Astrocyte of the hippocampus (primary cell): ENCODE measurements at regions not wholly inside any gene's neighbourhood (a gene's known extent, or its start where the extent isn't known, plus 50 kb on each side); places are given as distances from the start of the nearest gene placed in this dataset.

Source experiments
- DNase-seq: peaks from one replicate; pipeline ENCODE4 v3.0.0; 2011; ENCODE audit warnings: low read depth, low spot score

GRCh38 chr11:37786214-37786755 lies 1188.2 kb upstream of the RAG2 start:
- peak; percentile 75 for DNase-seq

DNA sequence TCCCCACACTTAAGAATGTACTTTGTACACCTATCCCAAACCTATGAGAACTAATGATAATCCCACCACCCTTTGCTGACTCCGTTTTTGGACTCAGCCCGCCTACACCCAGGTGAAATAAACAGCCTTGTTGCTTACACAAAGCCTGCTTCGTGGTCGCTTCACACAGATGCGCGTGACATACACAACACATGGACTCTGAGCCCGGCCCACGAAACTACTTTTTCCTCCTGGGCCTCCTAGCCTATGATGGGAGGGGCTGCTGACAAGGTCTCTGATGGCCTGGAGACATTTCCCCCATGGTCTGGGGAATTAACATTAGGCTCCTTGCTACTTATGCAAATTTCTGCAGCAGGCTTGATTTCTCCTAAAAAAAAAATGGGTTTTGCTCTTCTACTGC lies 1176.4 kb upstream of the RAG2 start:
- no peak for DNase-seq

- DNase-seq: no peak
Measured at GRCh38 chr11:37770145-37770544, 1172.1 kb upstream of the RAG2 start.

DNA sequence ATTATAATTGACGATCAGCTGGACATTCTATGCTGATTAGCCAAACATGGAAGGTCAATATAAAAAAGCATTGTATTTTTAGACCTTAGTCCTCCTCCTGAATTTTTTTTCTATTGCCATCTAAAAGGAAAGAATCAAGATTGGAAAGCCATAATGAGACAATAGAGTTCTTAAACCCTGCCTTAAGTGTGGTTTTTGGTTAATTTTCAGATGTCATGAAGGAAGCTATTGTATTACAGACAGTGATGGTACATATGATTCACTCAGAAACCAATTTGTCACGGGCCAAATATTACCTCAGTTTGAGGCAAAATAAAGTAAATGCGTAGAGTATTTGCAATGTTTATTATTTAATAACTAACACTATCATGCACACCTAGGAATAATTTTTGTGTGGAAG lies 1164.0 kb upstream of the RAG2 start:
- no peak for DNase-seq

- no peak for DNase-seq
Measured at GRCh38 chr11:37755521-37755920, 1157.5 kb upstream of the RAG2 start.

- DNase-seq: no peak
Measured at GRCh38 chr11:37748641-37749040, 1150.6 kb upstream of the RAG2 start.

DNA sequence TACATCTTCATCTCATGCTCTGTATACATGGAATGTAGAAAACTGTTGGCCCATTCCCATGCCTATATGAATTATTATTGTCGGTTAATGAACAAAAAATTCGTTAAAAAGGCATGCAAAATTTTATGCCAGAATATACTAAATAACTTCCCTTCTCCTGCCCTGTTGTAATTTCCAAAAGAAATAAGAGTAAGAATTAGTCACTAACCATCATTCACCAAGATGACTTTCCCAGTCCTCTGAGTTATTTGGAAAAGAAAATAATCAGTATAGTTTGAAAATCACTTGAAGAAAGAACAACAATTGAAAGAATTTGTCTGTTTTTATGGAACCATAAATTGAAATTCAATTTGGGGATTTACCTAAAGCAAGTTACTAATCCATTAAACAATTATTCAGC lies 1149.1 kb upstream of the RAG2 start:
- peak; percentile 1 for DNase-seq

DNA sequence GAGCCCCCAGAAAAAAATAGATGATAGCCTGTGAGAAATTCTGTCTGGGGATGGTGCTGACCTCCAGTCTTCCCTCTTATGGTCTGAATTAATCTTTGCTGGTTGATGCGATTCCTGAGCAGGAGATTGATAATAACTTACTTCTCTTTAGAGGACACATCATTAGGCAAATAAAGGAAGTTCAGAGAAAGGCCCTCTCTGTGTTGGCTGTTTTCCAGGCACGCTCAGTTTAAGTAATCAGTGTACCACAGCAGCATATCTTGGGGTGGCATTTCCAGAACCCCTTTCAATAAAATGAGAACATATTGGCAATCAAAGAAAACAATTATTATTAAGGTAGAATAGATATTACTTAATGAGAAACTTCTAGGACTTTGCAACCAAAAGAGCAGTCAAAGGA lies 1129.3 kb upstream of the RAG2 start:
- no peak for DNase-seq

DNA sequence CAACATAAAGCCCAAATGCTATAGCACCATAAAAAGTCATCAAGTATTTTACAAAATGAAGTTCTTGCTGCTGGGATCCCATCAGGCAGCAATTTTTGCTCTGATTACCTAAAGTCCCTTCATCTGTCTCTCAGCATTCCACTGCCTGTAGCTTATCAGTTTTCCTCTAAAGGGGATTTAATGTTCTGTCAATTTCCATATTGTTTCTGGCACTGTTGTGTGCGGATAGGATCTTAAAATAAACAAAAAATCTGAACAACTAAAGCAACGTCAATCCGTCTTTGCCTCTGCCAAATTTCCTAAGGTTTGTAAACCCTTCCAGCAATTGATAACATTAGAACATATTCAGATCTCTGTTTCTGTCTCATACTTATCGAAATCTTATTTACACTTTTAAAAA lies 1126.3 kb upstream of the RAG2 start:
- DNase-seq: peak; percentile 6

- no peak for DNase-seq
Measured at GRCh38 chr11:37721485-37721884, 1123.4 kb upstream of the RAG2 start.

DNA sequence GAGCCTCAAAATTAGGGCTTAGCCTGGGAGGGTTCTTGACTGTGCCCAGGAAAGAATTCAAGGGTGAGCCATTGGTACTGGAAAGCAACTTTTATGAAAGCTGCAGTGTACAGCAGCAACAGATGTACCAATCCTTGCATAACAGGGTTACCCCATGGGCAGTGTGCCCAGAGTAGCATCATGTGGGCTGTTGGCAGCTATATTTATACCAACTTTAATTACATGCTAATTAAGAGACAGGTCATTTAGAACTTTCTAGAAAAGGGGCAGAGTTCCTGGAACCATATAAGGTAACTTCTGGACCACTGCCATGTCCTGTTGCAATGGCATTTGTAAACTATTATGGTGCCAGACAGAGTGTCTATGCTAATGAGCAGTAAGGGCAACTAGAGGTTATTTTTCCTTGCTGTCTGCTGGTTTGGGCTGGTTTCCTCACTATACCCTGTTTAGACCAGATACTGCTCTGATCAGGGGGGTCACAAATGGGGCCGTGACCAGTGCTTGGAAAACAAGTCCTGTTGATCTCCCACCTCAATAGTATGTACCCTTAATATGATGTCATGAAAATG lies 1120.5 kb upstream of the RAG2 start:
- peak; percentile 24 for DNase-seq

DNA sequence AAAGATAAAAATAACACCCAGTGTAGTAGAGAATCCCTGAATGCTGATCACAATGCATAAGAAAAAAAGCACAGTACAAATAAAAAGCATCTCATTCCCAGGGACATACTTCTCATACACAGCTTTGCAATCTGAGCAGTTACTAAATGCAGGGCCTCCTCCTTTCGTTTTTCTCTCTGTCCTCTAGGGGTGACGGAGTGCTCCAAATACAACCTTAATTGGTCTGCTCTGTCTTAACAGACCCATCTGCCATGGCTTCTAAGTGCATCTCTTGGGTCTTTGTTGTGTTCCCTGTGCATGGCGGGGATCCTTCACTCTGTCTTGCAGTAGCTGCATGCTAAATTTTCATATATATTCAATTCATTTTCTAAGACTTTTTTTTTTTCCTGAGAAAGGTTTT lies 1114.2 kb upstream of the RAG2 start:
- peak; percentile 7 for DNase-seq

DNA sequence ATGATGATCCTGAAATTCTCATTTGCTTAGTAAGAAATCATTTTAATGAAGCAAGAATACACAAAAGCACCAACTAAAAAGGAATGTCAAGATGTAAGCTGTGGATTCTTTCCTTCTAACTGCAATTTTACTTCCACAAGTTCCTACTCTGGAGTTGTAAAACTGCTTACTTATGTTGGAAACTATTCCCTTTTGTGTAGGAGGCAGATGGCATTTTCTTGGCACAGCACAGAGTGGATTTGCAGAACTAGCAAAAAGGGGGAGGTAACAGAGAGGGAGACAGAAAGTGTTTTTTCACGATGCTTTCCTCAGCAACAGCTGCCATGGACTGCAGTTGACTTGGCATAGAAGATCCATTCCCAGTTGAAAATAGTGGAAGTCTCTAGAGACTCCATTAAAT lies 1112.0 kb upstream of the RAG2 start:
- DNase-seq: peak; percentile 46

GRCh38 chr11:37704791-37705190 lies 1106.8 kb upstream of the RAG2 start:
- DNase-seq: no peak

DNA sequence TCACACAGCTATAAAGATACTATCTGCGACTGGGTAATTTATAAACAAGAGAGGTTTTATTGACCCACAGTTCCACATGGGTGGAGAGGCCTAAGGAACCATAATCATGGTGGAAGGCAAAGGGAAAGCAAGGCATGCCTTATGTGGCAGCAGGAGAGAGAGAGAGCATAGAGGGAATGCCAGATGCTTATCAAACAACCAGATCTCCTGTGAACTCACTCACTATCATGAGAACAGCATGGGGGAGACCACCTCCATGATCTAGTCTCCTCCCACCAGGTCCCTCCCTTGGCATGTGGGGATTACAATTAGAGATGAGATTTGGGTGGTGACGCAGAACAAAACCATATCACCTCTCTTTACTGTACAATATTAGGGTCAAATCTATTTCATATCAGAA lies 1101.6 kb upstream of the RAG2 start:
- DNase-seq: no peak

DNA sequence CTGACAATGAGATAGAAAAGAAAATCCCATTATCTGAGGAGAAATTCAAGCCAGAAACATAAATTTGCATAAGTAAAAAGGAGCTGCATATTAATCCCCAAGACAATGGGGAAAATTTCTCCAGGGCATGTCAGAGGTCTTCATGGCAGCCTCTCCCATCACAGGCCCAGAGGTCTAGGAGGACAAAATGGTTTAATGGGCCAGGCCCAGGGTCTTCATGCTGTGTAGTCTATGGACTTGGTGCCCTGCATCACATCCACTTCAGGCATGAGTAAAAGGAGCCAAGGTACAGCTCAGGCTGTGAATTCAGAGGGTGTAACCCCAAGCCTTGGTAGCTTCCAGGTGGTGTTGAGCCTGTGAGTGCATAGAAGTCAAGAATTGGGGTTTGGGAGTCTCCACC lies 1097.2 kb upstream of the RAG2 start:
- no peak for DNase-seq

DNA sequence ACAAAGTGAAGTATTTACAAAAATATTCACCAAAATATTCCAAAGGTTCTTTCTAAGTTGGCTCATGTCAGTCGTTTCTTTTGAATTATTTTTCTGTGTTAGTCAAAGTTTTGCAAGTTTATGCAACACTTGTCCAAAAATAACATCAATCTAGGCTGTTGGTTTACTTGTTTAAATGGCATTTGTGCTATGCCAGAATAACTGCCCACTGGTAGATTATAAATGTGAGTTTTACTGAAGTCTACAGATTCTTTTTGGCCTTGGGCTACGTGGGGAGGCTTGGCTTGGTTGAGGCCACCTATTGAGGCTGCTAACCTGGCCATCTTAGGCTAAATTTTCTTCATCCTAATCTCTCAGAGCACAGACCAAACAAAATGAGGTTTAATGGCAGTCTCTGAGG lies 1091.9 kb upstream of the RAG2 start:
- peak; percentile 39 for DNase-seq

DNA sequence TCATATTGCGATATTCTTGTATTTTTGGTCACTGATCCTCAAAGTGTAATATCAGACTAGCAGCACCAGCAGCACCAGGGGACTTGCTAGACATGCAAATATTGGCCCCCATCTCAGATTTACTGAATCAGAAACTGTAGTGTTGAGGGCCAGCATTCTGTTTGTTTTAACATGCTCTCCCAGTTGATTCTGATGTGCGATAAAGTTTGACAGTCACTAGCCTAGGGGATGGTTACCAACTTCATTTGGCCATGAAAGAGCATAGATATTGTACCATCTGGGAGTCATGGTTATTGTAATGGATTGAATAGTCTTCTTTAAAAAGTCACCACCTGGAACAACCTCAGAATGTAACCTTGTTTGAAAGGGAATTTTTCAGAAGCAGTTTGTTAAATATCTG lies 1090.4 kb upstream of the RAG2 start:
- DNase-seq: no peak

DNA sequence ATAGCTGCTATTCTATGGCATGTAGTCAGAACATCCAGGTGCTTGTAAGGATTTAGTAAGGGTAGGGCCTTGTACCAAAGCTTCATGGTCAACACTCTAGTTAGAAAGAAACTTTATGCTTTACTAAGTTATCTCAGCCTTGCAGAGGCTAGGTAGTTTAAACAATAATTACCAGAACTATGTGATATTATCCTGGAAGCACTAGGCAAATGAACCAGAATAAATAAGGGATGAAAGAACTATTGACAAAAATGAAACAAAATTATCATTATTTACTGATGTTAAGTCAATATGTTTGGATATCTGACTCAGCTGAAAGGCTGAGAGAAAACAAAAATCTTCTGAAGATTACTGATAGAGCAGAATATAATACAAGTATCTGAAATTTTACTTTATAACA lies 1089.1 kb upstream of the RAG2 start:
- DNase-seq: no peak

DNA sequence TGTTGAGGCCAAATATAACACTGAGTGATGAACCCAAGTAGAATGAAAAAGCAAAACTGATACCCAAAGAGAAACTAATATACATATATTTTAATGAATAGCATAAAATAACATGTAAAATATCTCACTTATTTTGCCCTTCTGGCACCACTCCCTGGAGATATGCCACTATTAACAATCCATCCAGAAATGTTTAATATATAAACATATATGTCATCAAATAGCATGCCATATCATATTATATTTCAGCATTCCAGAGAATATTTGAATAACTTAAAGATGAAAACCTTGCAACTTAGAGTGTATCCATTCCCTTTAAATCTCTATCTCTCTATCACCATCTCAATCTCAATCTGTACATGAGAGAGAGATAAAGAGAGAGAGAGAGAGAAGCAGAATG lies 1073.3 kb upstream of the RAG2 start:
- DNase-seq: no peak

GRCh38 chr11:37666960-37667359 lies 1068.9 kb upstream of the RAG2 start:
- DNase-seq: no peak

GRCh38 chr11:37657645-37658044 lies 1059.6 kb upstream of the RAG2 start:
- peak; percentile 9 for DNase-seq

- no peak for DNase-seq
Measured at GRCh38 chr11:37647767-37648166, 1049.7 kb upstream of the RAG2 start.

DNA sequence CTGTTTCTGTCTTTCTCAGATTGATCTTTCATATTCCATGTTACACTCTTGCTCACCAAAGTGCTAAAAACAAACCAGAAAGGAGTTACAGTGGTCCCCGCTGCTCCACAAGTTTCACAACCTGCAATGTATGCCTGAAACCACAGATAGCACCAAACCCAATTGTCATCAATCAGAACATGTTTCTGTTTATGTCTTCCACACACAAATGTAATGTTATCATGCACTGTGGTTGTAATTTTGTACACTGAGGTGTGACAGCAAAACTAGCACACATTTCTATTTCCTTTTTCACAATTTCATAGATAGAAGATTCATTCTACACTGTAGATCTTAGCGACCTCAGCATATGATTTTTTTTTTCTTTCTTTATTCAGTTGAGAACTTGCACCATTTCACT lies 1045.9 kb upstream of the RAG2 start:
- DNase-seq: no peak
